ENCODE measurements at regions not wholly inside any gene's neighbourhood (a gene's known extent, or its start where the extent isn't known, plus 50 kb on each side); places are given as distances from the start of the nearest gene placed in this dataset.

GRCh38 chrX:69021141-69021960, 143.9 kb downstream of the PJA1 start:
- H3K9ac ChIP-seq = no peak overlapping the region
- H3K79me2 ChIP-seq (ENCODE audit: insufficient read depth) = no peaks in the 10 kb centered on the region
- TF ChIP-seq GATA2 (CRISPR knock-in tag; IDR thresholded peaks at IDR 0.05) (no peak), SIN3A (IDR thresholded peaks at IDR 0.05; ENCODE audit: borderline replicate concordance, low read depth, low read length) (no peak), ELF1 (IDR thresholded peaks at IDR 0.05) (no peak), FOXM1 (IDR thresholded peaks at IDR 0.05; ENCODE audit: low read depth) (no peak), NRF1 (IDR thresholded peaks at IDR 0.05; ENCODE audit: low read depth, low read length) (no peak), IRF3 (IDR thresholded peaks at IDR 0.05; ENCODE audit: low read depth, low read length) (no peak), POLR2AphosphoS5 (IDR thresholded peaks at IDR 0.05; ENCODE audit: low read depth, low read length) (no peak), PBX3 (IDR thresholded peaks at IDR 0.05) (no peak), SMC3 (IDR thresholded peaks at IDR 0.05; ENCODE audit: low read depth, low read length) (no peak), EZH2phosphoT487 (IDR thresholded peaks at IDR 0.05; ENCODE audit: borderline replicate concordance, low read depth) (no peak), RXRA (IDR thresholded peaks at IDR 0.05; ENCODE audit: borderline replicate concordance, low read depth) (no peak), FOXJ3 (CRISPR knock-in tag; IDR thresholded peaks at IDR 0.05) (no peak), NFIC (IDR thresholded peaks at IDR 0.05; ENCODE audit: borderline replicate concordance) (no peak), EP300 (IDR thresholded peaks at IDR 0.05; ENCODE audit: borderline replicate concordance in 1 of 2, low read depth in 1 of 2, low read length in 1 of 2) (no peak)
- TF ChIP-seq, protein P1, sequence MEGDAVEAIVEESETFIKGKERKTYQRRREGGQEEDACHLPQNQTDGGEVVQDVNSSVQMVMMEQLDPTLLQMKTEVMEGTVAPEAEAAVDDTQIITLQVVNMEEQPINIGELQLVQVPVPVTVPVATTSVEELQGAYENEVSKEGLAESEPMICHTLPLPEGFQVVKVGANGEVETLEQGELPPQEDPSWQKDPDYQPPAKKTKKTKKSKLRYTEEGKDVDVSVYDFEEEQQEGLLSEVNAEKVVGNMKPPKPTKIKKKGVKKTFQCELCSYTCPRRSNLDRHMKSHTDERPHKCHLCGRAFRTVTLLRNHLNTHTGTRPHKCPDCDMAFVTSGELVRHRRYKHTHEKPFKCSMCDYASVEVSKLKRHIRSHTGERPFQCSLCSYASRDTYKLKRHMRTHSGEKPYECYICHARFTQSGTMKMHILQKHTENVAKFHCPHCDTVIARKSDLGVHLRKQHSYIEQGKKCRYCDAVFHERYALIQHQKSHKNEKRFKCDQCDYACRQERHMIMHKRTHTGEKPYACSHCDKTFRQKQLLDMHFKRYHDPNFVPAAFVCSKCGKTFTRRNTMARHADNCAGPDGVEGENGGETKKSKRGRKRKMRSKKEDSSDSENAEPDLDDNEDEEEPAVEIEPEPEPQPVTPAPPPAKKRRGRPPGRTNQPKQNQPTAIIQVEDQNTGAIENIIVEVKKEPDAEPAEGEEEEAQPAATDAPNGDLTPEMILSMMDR (IDR thresholded peaks at IDR 0.05) = no peak
- TF ChIP-seq, protein P2, sequence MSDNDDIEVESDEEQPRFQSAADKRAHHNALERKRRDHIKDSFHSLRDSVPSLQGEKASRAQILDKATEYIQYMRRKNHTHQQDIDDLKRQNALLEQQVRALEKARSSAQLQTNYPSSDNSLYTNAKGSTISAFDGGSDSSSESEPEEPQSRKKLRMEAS (IDR thresholded peaks at IDR 0.05; ENCODE audit: low read depth) = no peak
- H3K27me3 ChIP-seq (ENCODE audit: insufficient read depth) = no peaks in the 10 kb centered on the region; the same call in none of the 2 replicates
- no peak for DNase-seq
- H3K36me3 ChIP-seq (replicated peaks in 1 of 2; ENCODE audit: control insufficient read depth in 1 of 2, insufficient read depth in 2 of 2, low read length in 1 of 2) = no peaks in the 10 kb centered on the region
- no peaks in the 10 kb centered on the region for H4K20me1 ChIP-seq (ENCODE audit: insufficient read depth)
- H3K9me3 ChIP-seq = no peaks in the 10 kb centered on the region
- no peak overlapping the region for H3K4me2 ChIP-seq
- H3F3A ChIP-seq (replicated peaks; ENCODE audit: insufficient read depth) = no peaks in the 10 kb centered on the region
- no peak overlapping the region for H2AFZ ChIP-seq (ENCODE audit: low read depth)
- H3K4me1 ChIP-seq (ENCODE audit: control insufficient read depth in 1 of 2, insufficient read depth in 2 of 2, low read depth in 1 of 2, low read length in 1 of 2) = peaks cover 0 to 7% of the 10 kb centered on the region in 2 experiments; a peak in 1 of 4 replicates
- no peak overlapping the region for H3K27ac ChIP-seq (ENCODE audit: low read depth in 2 of 2, low read length in 1 of 2)
- CTCF ChIA-PET = interaction anchor here (1.2 kb wide), 1 partner anchor 194 kb away, joined by 4 read pairs; no protein-coding TSS in a partner anchor
- H3K9me2 ChIP-seq = no peaks in the 10 kb centered on the region
- WGBS (ENCODE audit: low lambda C conversion rate) = 47% methylated on average over 7 of the region's 10 CpGs
- POLR2A ChIA-PET = no interaction called here
- H3K4me3 ChIP-seq (ENCODE audit: low read depth in 2 of 2, low read length in 1 of 2) = no peak overlapping the region

All from SK-N-SH (cell line).